Esophagus muscularis mucosa (tissue), 3 donors: ENCODE measurements at regions not wholly inside any gene's neighbourhood (a gene's known extent, or its start where the extent isn't known, plus 50 kb on each side); places are given as distances from the start of the nearest gene placed in this dataset.

Experiments used
- POLR2A ChIP-seq: fragments of 450-650 bp; IDR thresholded peaks from one replicate; pipeline ENCODE4 v1.6.1; 2017; ENCODE audit warnings: antibody characterized with exemption, moderate library complexity, mild to moderate bottlenecking, low read depth
- POLR2AphosphoS5 ChIP-seq, 2 donors: sonication (generic); formaldehyde crosslinking; IDR thresholded peaks; one replicate each; pipeline ENCODE4 v1.6.1; 2017; ENCODE audit warnings: antibody characterized with exemption in 2 of 2
- TF ChIP-seq, protein P1 (sequence below), 3 experiments: fragments of 200-600 bp in 2 of 3; fragments of 450-650 bp in 1 of 3; sonication (generic) in 2 of 3; IDR thresholded peaks; one replicate each; pipeline ENCODE4 v1.5.1; 2017 to 2019; ENCODE audit warnings: antibody characterized with exemption in 3 of 3, mild to moderate bottlenecking in 2 of 3, moderate library complexity in 1 of 3

DNA sequence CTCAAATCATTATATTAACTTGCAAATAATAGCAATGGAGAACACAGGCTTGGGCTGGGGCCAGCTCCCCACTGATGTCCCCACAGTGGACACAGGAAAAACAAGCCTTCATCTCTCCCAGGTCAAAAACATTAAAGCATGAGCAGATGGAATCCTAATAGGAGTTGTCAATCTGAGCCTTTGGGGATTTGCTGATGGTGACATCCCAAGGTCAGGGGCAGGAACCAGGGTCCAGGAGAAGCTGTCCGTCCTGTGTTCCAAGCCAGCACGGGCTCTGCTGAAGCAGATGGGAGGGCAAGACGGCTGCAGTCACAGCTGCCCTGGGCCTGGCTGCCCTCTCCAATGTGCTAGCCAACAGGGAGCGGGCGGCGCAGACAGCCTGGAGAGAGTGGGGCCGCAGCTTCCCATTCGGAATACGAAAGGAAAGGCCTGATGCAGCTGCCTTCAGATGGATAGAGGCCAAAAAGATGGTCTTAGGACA, 135.5 kb downstream of the NDUFA10 start:
- TF ChIP-seq POLR2AphosphoS5 (IDR thresholded peaks at IDR 0.05) (no peak), POLR2A (no peak)
- TF ChIP-seq, protein P1, sequence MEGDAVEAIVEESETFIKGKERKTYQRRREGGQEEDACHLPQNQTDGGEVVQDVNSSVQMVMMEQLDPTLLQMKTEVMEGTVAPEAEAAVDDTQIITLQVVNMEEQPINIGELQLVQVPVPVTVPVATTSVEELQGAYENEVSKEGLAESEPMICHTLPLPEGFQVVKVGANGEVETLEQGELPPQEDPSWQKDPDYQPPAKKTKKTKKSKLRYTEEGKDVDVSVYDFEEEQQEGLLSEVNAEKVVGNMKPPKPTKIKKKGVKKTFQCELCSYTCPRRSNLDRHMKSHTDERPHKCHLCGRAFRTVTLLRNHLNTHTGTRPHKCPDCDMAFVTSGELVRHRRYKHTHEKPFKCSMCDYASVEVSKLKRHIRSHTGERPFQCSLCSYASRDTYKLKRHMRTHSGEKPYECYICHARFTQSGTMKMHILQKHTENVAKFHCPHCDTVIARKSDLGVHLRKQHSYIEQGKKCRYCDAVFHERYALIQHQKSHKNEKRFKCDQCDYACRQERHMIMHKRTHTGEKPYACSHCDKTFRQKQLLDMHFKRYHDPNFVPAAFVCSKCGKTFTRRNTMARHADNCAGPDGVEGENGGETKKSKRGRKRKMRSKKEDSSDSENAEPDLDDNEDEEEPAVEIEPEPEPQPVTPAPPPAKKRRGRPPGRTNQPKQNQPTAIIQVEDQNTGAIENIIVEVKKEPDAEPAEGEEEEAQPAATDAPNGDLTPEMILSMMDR (IDR thresholded peaks at IDR 0.05) = no peak
